HG03103 (cell line): ENCODE measurements at regions not wholly inside any gene's neighbourhood (a gene's known extent, or its start where the extent isn't known, plus 50 kb on each side); places are given as distances from the start of the nearest gene placed in this dataset.

Experiments
- ATAC-seq: cut with Tn5 transposase; IDR thresholded peaks from one replicate; pipeline ENCODE4 v1.9.1; 2021; ENCODE audit warnings: low read depth; ENCODE audit not compliant: unreplicated experiment

DNA sequence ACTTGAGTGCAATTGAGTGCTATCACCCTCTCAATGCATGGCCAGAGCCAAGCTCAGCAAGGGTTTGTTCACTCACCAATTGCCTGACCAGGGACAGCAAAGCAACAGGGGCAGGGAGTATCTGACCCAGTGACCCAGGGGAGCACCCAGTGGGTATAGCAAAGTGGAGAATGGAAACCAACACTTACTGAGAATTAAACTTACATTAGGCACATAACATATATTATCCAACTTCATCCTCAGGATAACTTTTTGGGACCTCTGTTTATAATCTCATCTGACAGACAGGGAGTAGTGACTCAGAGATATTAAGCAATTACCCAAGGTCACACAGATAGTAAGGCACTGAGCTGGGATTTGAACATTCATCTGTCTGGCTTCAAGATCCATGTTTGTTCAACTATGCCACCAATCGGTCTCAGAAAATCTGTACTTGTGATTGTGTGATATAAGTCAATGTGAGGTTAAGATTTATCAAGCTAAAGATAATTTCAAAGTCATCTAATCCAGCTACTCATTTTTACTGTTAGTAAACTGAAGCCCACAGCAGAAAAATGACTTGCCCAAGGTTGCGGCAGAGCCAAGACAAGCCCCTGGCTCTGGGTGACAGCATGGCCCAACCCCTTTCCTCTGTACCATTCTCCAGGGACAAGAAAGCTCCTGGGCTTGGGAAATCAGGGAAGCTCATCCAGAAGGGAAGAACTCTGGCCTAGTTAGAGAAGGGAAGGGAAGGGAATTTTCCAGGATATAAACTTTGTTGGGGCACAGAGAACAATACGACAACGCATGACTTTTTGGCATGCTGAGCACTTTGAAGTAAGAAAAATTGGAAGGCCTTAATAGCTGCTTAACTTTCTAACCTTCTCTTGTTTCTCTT, 138.0 kb upstream of the SMAD3 start:
- ATAC-seq, result no peak

DNA sequence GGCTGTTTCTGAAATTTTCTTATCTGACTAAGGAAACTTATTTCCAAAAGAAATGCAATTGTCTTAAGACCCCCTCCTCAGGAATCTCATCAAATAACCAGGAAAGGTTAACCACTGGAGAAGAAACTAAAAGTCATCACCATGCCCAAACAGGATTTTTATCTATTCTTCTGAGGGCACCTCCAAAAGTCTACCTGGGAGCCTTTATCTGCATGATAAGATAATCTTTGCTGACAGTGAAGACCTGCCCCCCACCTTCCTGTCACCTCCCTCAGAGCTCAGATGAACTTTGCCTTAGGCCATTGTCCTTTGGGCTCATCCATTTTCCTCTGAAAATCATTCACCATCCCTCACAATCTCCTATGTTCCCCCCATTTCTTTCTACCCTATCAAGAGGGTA, 137.3 kb upstream of the SMAD3 start:
- no peak for ATAC-seq

- ATAC-seq, result no peak
Observed at GRCh38 chr15:66928784-66929183, 136.6 kb upstream of the SMAD3 start.

GRCh38 chr15:66929843-66930402, 135.5 kb upstream of the SMAD3 start:
- ATAC-seq, result no peak

DNA sequence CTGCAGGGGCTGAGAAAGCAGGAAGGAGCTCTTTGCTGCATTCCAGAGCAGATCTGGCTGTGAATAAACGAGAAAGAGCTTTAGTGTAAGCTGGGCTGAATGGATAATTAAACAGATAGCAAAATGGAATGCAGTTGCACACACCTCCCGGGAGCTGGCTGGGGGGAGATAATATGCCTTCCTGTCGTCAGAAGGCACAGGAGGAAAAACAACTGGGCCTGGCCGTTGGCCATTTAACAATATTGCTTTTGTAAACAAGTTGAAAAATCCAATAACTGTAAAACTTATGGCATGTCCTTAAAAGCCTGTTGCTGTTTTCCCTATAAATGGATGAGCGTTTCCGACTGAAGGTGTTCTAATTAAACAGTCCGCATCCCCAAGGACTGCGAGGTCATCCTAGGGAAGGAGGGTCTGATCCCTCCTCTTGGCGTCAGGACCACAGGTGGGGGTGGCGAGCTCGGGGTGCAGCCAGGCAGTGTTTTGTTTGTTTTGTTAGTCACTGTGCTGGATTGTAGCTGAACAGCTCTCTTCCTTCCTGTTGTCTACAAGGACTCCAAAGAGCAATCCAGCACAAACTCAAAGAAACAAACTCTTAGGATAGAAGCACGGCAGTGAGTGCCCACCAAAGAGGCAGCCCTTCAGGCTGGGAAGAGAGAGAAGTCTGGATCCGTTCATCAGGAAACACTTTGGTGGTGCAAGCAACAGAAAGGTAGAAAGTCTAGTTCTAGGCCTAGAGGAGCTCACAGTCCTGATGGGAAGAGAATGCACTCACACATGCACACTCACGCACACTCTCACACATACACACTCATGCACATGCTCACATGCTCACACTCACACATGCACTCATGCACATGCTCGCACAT, 133.4 kb upstream of the SMAD3 start:
- ATAC-seq, result no peak

DNA sequence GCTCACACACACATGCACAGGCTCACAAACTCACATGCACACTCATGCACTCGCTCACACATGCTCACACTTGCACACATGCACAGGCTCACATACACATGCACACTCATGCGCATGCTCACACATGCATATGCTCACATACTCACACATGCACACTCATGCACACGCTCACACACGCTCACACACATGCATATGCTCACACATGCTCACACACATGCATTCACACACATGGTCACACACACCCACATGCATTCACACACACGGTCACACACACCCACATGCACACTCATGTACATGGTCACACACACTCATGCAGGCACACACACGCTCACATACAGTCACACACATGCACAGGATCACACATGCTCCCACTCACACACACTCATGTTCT, 132.8 kb upstream of the SMAD3 start:
- no peak for ATAC-seq

DNA sequence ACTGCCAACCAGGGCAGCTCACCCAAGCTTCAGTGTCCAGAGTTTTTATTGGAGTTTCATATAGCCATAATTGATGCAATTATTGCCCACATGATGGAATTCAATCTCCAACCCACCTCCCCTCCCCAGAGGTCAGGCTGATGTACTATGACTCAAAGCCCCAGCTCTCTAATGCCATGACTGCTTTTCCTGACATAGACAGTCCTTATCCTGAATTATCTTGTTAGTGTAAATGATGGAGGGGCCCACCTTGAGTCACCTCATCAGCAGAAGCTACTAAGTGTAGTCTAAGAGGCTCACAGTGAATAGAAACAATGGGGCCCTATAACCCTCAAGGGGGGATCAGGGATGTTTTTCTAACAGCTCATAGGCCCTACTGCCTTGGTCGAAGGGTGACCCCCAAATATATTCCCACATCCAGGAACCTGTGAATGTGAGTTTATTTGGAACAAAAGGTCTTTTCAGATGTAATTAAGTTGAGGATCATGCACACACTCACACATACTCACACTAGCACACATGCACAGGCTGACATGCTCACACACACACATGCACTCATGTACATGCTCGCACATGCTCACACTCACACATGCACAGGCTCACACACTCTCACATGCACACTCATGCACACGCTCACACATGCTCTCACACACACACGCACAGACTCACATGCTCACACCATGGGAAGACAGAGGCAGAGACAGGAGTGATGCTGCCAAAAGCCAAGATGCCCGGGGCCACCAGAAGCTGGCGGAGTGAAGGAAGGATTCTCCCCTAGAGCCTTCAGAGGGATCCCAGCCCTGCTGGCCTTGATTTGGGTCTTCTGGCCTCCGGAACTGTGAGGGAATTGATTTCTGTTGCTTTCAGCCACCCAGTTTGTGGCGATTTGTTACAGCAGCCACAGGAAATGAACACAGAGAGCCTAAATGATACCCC, 131.2 kb upstream of the SMAD3 start:
- no peak for ATAC-seq

DNA sequence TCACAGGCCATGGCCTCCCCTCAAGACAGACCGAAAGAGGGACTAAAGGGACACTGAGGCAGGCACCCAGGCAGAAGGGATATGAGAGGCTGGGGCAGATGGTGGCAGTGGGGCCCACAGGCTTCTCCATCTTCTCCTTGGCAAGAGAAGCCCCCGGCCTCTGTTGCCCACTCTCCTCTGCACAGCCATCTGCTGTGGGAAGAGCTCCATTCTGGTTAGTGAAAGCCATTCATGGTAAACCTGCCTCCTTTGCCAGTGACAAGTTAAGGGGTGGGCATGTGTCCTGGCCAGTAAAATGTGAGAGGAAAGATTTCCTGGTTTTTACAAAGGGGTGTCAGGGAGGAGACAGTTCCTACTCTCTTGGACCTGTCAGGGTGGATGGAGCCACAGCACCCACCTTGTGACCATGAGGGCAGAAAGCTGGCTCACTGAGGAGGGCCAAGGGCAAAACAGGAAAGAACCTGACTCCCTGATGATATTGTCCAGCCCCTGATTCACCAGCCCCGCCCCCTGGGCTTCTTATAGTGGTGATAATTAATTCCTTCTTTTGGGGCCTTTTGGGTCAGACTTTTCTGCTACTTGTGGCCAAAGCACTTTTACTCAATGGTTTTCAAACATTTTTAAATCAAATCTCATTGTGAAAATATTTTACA, 130.4 kb upstream of the SMAD3 start:
- ATAC-seq, result no peak

DNA sequence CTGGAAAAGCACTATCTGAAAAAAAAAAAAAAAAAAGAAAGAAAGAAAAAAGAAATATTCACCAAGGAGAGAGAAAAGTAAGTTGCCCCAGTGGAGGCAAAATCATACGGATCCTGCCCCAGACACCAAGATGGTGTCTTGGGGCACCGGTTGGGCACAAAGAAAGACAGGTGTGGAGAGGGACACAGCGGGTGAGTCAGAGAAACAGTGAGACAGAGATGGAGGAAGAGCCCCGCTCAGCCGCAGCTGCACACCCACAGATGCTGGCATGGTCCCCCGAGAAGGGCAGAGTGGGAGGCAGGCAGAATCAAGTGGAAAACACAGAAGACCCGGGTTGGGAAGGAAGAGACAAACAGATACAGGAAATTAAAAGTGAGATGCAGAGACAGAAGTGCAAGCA, 129.7 kb upstream of the SMAD3 start:
- ATAC-seq, result no peak

- ATAC-seq, result no peak
Observed at GRCh38 chr15:66936109-66936860, 129.1 kb upstream of the SMAD3 start.

GRCh38 chr15:66936861-66937582, 128.4 kb upstream of the SMAD3 start:
- ATAC-seq, result no peak

- no peak for ATAC-seq
Observed at GRCh38 chr15:66937588-66937987, 127.8 kb upstream of the SMAD3 start.

- no peak for ATAC-seq
Observed at GRCh38 chr15:66938114-66938830, 127.1 kb upstream of the SMAD3 start.

DNA sequence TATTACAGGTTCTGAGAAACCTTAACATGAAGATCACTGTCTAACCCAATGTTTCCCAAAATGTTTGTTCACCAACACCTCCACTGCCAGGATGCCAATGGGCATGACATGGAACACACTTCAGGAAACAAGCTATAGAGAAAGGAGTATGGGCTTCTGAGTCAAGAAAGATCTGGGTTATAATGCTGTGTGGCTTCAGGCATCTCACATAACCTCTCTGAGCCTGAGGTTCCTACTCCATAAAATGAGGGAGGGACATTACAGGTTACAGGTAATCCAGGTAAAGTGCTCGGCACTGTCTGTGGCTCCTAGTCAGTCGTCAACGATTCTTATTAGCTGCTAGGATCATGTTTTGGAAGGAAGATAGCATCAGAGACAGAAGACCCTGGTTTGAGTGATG, 126.4 kb upstream of the SMAD3 start:
- ATAC-seq, result no peak

GRCh38 chr15:66939451-66940023, 125.9 kb upstream of the SMAD3 start:
- ATAC-seq, result no peak

- no peak for ATAC-seq
Observed at GRCh38 chr15:66940368-66940767, 125.0 kb upstream of the SMAD3 start.

DNA sequence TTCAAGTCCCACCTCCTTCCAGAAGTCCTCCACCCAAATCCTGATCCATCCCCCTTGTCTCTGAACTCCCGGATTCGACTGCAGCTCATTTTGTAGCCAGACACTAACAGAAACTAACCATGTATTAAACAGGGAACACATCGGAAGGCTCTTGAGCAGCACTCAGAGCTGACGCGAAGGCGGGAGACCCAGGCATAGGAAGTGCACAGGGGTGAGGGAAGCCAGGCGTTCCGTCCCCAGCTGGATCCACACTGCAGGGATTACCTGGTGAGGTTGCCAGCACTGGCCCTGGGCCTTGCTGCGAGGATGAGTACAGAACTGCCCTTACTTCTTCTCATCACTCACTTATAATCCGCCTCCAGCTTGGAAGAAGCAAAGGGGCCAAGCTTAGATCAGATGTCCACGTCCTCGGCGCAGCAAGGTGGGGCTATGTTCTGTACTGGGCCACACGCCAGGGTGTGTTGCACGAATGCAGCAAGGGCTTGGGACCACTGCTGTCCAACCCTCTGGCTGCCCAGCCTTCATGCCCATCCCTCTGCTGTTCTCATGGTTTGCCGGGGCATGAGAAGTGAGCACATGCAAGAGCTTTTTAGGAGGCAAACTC, 124.2 kb upstream of the SMAD3 start:
- ATAC-seq, result no peak
